ENCODE measurements at regions not wholly inside any gene's neighbourhood (a gene's known extent, or its start where the extent isn't known, plus 50 kb on each side); places are given as distances from the start of the nearest gene placed in this dataset.

DNA sequence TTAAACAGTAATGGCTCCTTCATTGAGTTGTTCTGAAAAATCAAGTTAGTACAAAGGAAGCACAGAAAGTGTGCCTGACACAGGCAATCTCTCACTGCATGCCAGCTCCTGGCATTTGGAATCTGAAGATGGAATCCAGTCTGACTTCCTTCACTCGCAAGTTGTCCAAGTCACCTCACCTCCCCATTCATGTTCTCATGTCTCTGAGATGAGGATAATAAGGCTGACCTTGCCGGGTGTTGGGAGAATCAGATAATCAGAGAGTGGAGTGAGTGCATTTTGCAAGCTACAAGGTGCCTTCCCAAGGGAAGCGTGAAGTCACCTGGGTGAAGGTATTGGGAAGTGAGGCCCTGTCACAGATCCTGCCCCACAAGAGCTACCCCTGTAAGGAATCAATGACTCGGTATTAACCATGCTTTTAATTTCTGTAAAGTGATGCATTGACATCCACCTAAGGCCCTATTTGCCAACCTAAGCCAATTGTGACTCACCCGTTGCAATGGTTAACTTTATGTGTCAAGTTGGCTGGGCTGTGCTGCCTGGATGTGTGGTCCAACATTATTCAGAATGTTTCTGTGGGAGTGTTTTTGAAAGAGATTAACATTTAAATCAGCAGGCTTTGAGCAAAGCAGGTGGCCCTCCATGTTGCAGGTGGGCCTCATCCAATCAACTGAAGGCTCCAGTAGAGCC lies 62.5 kb upstream of the TARBP1 start:
- TF ChIP-seq, protein P1, sequence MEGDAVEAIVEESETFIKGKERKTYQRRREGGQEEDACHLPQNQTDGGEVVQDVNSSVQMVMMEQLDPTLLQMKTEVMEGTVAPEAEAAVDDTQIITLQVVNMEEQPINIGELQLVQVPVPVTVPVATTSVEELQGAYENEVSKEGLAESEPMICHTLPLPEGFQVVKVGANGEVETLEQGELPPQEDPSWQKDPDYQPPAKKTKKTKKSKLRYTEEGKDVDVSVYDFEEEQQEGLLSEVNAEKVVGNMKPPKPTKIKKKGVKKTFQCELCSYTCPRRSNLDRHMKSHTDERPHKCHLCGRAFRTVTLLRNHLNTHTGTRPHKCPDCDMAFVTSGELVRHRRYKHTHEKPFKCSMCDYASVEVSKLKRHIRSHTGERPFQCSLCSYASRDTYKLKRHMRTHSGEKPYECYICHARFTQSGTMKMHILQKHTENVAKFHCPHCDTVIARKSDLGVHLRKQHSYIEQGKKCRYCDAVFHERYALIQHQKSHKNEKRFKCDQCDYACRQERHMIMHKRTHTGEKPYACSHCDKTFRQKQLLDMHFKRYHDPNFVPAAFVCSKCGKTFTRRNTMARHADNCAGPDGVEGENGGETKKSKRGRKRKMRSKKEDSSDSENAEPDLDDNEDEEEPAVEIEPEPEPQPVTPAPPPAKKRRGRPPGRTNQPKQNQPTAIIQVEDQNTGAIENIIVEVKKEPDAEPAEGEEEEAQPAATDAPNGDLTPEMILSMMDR (conservative IDR thresholded peaks at IDR 0.05; ENCODE audit: low read depth, low read length), result no peak
- TF ChIP-seq CEBPB (IDR thresholded peaks at IDR 0.05; ENCODE audit: low read depth, low read length) (peak; percentile 55), RCOR1 (IDR thresholded peaks at IDR 0.05; ENCODE audit: insufficient replicate concordance, low read length) (no peak), MAZ (IDR thresholded peaks at IDR 0.05; ENCODE audit: borderline replicate concordance, low read depth, low read length) (no peak), NFE2L2 (IDR thresholded peaks at IDR 0.05; ENCODE audit: low read depth, low read length) (no peak), RFX5 (IDR thresholded peaks at IDR 0.05; ENCODE audit: low read depth, low read length) (no peak), BHLHE40 (IDR thresholded peaks at IDR 0.05; ENCODE audit: low read depth, low read length) (no peak), SMC3 (IDR thresholded peaks at IDR 0.05; ENCODE audit: low read depth, low read length) (no peak), CHD1 (IDR thresholded peaks at IDR 0.05; ENCODE audit: low read depth, low read length) (no peak), POLR2A (IDR thresholded peaks at IDR 0.05; ENCODE audit: low read depth, low read length) (no peak)

Measured in IMR-90 (cell line).